GM12878 (cell line): ENCODE measurements at regions not wholly inside any gene's neighbourhood (a gene's known extent, or its start where the extent isn't known, plus 50 kb on each side); places are given as distances from the start of the nearest gene placed in this dataset.

Experiments
- ATAC-seq: fragments of 200-7000 bp; cut with Tn5 transposase; 3 replicates; pipeline ENCODE4 v1.9.1; 2020; ENCODE audit warnings: mild to moderate bottlenecking, moderate library complexity
- BruUV-seq: library from RNA; stranded (reverse); fragments of 400-500 nt; replicated peaks from 2 replicates; lab custom pipeline; 2021; lab: Mats Ljungman, UMichigan
- CTCF ChIA-PET: fragments of 300-600 bp; sonication (Branson Sonifier 250); formaldehyde crosslinking; extraction: SDS; loops from one replicate; lab custom pipeline; 2021; ENCODE audit warnings: inconsistent platforms; lab: Yijun Ruan, JAX
- POLR2A ChIA-PET: fragments of 350-600 bp; formaldehyde crosslinking; extraction: SDS; loops from one replicate; lab custom pipeline; 2021; ENCODE audit warnings: inconsistent platforms; lab: Charles Lee
- RAD21 ChIA-PET: fragments of 300-600 bp; sonication (Branson Sonifier 250); formaldehyde crosslinking; loops from one replicate; lab custom pipeline; 2023; ENCODE audit warnings: antibody characterized with exemption; ENCODE audit not compliant: unreplicated experiment; lab: Charles Lee
- SMC1A ChIA-PET: fragments of 300-600 bp; sonication (Branson Sonifier 250); formaldehyde crosslinking; loops from one replicate; lab custom pipeline; 2023; ENCODE audit not compliant: unreplicated experiment, uncharacterized antibody; lab: Charles Lee
- DNase-seq: peaks from one replicate; pipeline ENCODE4 v3.0.0-alpha.2; 2011; ENCODE audit warnings: low read depth, low spot score
- FAIRE-seq: peaks from 3 replicates; lab custom pipeline; 2011; peaks lifted over from hg19 to GRCh38; lab: Jason Lieb, UNC
- H2AFZ ChIP-seq: 2 replicates; pipeline ENCODE4 v1.6.0; 2011; ENCODE audit warnings: low read depth, low read length, control low read depth; ENCODE audit not compliant: control insufficient read depth
- H3K27ac ChIP-seq: 2 replicates; pipeline ENCODE4 v1.5.1; 2011; ENCODE audit warnings: control low read depth; ENCODE audit not compliant: control insufficient read depth, insufficient read depth
- H3K27me3 ChIP-seq, 2 experiments: replicated peaks in 1 of 2; 2 replicates each; pipeline versions ENCODE4 v1.6.0 to v1.6.1; 2011; ENCODE audit warnings: low read length in 1 of 2; ENCODE audit not compliant: control insufficient read depth in 2 of 2, insufficient read depth in 2 of 2
- H3K36me3 ChIP-seq, 2 experiments: 2 replicates each; pipeline ENCODE4 v1.5.1; 2011; ENCODE audit warnings: low read length in 1 of 2; ENCODE audit not compliant: control insufficient read depth in 2 of 2, insufficient read depth in 2 of 2
- H3K4me1 ChIP-seq: 2 replicates; pipeline ENCODE4 v1.6.1; 2011; ENCODE audit warnings: mild to moderate bottlenecking, low read length, moderate library complexity, mixed read lengths; ENCODE audit not compliant: control insufficient read depth, insufficient read depth
- H3K4me2 ChIP-seq: 2 replicates; pipeline ENCODE4 v1.6.0; 2011; ENCODE audit warnings: control low read depth; ENCODE audit not compliant: control insufficient read depth, insufficient read depth
- H3K4me3 ChIP-seq: fragments of 200-600 bp; sonication (generic); 2 replicates; pipeline ENCODE4 v1.5.1; 2016
- H3K79me2 ChIP-seq: 2 replicates; pipeline ENCODE4 v1.6.0; 2011; ENCODE audit warnings: low read length; ENCODE audit not compliant: control insufficient read depth, insufficient read depth
- H3K9ac ChIP-seq: 2 replicates; pipeline ENCODE4 v1.8.0; 2011; ENCODE audit warnings: low read length, control low read depth, mixed read lengths; ENCODE audit not compliant: control insufficient read depth, insufficient read depth
- H3K9me3 ChIP-seq: replicated peaks from 3 replicates; pipeline ENCODE4 v1.5.1; 2011; ENCODE audit warnings: mild to moderate bottlenecking, low read length; ENCODE audit not compliant: control insufficient read depth, insufficient read depth
- H4K20me1 ChIP-seq: 2 replicates; pipeline ENCODE4 v1.6.0; 2011; ENCODE audit not compliant: control insufficient read depth, insufficient read depth
- ASH2L ChIP-seq: fragments of 300-600, 200-600 bp; sonication (generic); IDR thresholded peaks from 2 replicates; pipeline ENCODE4 v1.6.1; 2017; ENCODE audit warnings: low read depth, mild to moderate bottlenecking, borderline replicate concordance
- EED ChIP-seq: sonication (generic); IDR thresholded peaks from 2 replicates; pipeline ENCODE4 v1.6.1; 2016; ENCODE audit warnings: antibody characterized with exemption, low read depth
- GABPA ChIP-seq: IDR thresholded peaks from 2 replicates; pipeline ENCODE4 v1.6.1; 2014; ENCODE audit warnings: antibody characterized with exemption, low read depth, mild to moderate bottlenecking, inconsistent platforms
- KAT2A ChIP-seq: conservative IDR thresholded peaks from 2 replicates; pipeline ENCODE4 v1.6.1; 2011; ENCODE audit warnings: low read depth, low read length; ENCODE audit not compliant: control insufficient read depth
- MXI1 ChIP-seq: fragments of 150-350 bp; IDR thresholded peaks from 2 replicates; pipeline ENCODE4 v1.6.1; 2011; ENCODE audit warnings: low read depth, mild to moderate bottlenecking, inconsistent platforms, low read length, improper control_type of control experiment
- POLR2AphosphoS5 ChIP-seq: IDR thresholded peaks from 2 replicates; pipeline ENCODE4 v1.6.1; 2011; ENCODE audit warnings: mild to moderate bottlenecking, low read length, inconsistent platforms
- PRDM15 ChIP-seq: fragments of 450-650 bp; formaldehyde crosslinking; IDR thresholded peaks from 2 replicates; pipeline ENCODE4 v1.4.0; 2020; ENCODE audit warnings: mild to moderate bottlenecking, moderate library complexity
- SREBF2 ChIP-seq: IDR thresholded peaks from 2 replicates; pipeline ENCODE4 v1.6.1; 2012; ENCODE audit warnings: mild to moderate bottlenecking, low read length
- ZNF207 ChIP-seq: fragments of 450-650 bp; IDR thresholded peaks from 2 replicates; pipeline ENCODE4 v1.6.1; 2014; ENCODE audit warnings: antibody characterized with exemption, mild to moderate bottlenecking, borderline replicate concordance
- ZNF592 ChIP-seq: fragments of 450-650 bp; IDR thresholded peaks from 2 replicates; pipeline ENCODE4 v1.6.1; 2017; ENCODE audit warnings: mild to moderate bottlenecking, moderate library complexity
- ZSCAN29 ChIP-seq: fragments of 450-650 bp; IDR thresholded peaks from 2 replicates; pipeline ENCODE4 v1.6.1; 2017; ENCODE audit warnings: mild to moderate bottlenecking, moderate library complexity
- WGBS: methylation state at CpG from one replicate; pipeline ENCODE4 v1.1.6; 2016; ENCODE audit warnings: low lambda C conversion rate; ENCODE audit not compliant: insufficient replicate concordance, insufficient coverage; ENCODE audit errors: missing lambda C conversion rate; 5-methylcytosine and 5-hydroxymethylcytosine counted together
- in situ Hi-C: fragments of 300-500 bp; cut with MboI; formaldehyde crosslinking; loops from 9 replicates; pipeline ENCODE4 v1.14.3; 2018; ENCODE audit warnings: mixed read lengths
- intact Hi-C: fragments of 100-400 bp; cut with micrococcal nuclease; formaldehyde crosslinking; loops from one replicate; pipeline ENCODE4 v1.14.2; 2022; ENCODE audit not compliant: unreplicated experiment

- H3K9me3 ChIP-seq = no peaks in the 10 kb centered on the region
- no peaks in the 10 kb centered on the region for H3K79me2 ChIP-seq
- in situ Hi-C loops (no loop called here), intact Hi-C loops (no loop called here)
- BruUV-seq = no TSS peak
- H3K27ac ChIP-seq = no peak overlapping the region
- H2AFZ ChIP-seq = no peak overlapping the region
- ChIA-PET POLR2A (no interaction called here), CTCF (interaction anchor here (1.6 kb wide), 1 partner anchor 39 kb away, joined by 3 read pairs; no protein-coding TSS in a partner anchor), SMC1A (no interaction called here)
- H3K9ac ChIP-seq = no peak overlapping the region
- H3K4me1 ChIP-seq = no peaks in the 10 kb centered on the region
- ATAC-seq = no peak
- 58% methylated on average over 7 of the region's 7 CpGs for WGBS
- no peak for FAIRE-seq
- no peak overlapping the region for H3K4me2 ChIP-seq
- H4K20me1 ChIP-seq = no peaks in the 10 kb centered on the region
- H3K4me3 ChIP-seq = no peak overlapping the region
- H3K36me3 ChIP-seq = no peaks in the 10 kb centered on the region
- no peak for TF ChIP-seq EED
- no peak for TF ChIP-seq POLR2AphosphoS5
- no peak for TF ChIP-seq ASH2L
- no peak for TF ChIP-seq GABPA
- no peak for TF ChIP-seq PRDM15 (CRISPR knock-in tag)
- TF ChIP-seq SREBF2 = no peak
- TF ChIP-seq MXI1 = no peak
- TF ChIP-seq ZSCAN29 = no peak
- no peak for TF ChIP-seq KAT2A
- TF ChIP-seq ZNF592 = no peak
- TF ChIP-seq ZNF207 = no peak
- TF ChIP-seq, all 136 proteins: peak for 0
- no peaks in the 10 kb centered on the region for H3K27me3 ChIP-seq
- RAD21 ChIA-PET = no interaction called here
- no peak for DNase-seq
These were observed 292.1 kb downstream of the SOX4 start for GRCh38 chr6:21885532-21886114.
